ENCODE measurements at regions not wholly inside any gene's neighbourhood (a gene's known extent, or its start where the extent isn't known, plus 50 kb on each side); places are given as distances from the start of the nearest gene placed in this dataset.

DNA sequence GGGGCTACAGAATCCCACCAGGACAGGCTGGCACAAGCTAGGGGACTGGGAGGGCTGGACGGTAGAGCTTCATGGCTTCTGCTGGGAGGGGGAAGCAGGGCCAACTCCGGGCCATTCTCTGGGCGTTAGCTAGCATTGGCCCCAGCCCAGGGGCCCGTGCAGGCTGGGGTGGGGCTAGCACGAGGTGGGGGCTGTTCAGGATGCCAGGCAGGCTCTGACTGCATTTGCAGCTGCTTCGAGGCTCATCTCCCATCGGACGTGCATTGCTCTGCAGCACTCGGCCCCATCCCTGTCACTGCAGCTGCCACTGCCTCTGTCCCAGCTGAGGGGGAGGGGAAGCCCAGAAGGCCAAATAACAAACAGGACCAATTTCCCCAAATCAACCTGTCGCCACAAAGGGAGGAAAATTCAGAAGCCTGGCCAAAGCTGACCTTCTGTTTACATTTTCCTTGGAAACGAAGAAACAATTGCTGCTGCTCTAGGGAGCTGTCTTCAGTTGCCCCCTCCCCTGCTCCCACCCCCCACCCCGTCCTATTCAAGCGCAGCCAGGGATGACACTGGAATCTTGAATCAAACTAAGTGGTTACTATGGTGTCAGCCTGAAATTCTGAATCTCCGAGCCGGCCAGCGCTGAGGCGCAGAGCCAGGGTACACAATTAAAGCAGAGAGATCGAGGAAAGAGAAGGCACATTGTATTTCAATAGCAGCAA lies 138.8 kb upstream of the PRR20G start:
- no peak for TF ChIP-seq EZH2 (IDR thresholded peaks at IDR 0.05)
- no peak for TF ChIP-seq CEBPB (IDR thresholded peaks at IDR 0.05; ENCODE audit: low read depth)
- TF ChIP-seq, protein P1, sequence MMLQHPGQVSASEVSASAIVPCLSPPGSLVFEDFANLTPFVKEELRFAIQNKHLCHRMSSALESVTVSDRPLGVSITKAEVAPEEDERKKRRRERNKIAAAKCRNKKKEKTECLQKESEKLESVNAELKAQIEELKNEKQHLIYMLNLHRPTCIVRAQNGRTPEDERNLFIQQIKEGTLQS (IDR thresholded peaks at IDR 0.05) = no peak
- TF ChIP-seq, protein P2, sequence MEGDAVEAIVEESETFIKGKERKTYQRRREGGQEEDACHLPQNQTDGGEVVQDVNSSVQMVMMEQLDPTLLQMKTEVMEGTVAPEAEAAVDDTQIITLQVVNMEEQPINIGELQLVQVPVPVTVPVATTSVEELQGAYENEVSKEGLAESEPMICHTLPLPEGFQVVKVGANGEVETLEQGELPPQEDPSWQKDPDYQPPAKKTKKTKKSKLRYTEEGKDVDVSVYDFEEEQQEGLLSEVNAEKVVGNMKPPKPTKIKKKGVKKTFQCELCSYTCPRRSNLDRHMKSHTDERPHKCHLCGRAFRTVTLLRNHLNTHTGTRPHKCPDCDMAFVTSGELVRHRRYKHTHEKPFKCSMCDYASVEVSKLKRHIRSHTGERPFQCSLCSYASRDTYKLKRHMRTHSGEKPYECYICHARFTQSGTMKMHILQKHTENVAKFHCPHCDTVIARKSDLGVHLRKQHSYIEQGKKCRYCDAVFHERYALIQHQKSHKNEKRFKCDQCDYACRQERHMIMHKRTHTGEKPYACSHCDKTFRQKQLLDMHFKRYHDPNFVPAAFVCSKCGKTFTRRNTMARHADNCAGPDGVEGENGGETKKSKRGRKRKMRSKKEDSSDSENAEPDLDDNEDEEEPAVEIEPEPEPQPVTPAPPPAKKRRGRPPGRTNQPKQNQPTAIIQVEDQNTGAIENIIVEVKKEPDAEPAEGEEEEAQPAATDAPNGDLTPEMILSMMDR (IDR thresholded peaks at IDR 0.05 in 2 of 3, conservative IDR thresholded peaks at IDR 0.05 in 1 of 3; ENCODE audit: borderline replicate concordance in 1 of 3, insufficient read depth in 1 of 3, low read depth in 2 of 3, low read length in 2 of 3) = no peak
- no peak for TF ChIP-seq ZFX (IDR thresholded peaks at IDR 0.05)
- TF ChIP-seq POLR2A (IDR thresholded peaks at IDR 0.05; ENCODE audit: borderline replicate concordance, extremely low read depth, insufficient read depth, insufficient read length) = no peak
- TF ChIP-seq, protein P3, sequence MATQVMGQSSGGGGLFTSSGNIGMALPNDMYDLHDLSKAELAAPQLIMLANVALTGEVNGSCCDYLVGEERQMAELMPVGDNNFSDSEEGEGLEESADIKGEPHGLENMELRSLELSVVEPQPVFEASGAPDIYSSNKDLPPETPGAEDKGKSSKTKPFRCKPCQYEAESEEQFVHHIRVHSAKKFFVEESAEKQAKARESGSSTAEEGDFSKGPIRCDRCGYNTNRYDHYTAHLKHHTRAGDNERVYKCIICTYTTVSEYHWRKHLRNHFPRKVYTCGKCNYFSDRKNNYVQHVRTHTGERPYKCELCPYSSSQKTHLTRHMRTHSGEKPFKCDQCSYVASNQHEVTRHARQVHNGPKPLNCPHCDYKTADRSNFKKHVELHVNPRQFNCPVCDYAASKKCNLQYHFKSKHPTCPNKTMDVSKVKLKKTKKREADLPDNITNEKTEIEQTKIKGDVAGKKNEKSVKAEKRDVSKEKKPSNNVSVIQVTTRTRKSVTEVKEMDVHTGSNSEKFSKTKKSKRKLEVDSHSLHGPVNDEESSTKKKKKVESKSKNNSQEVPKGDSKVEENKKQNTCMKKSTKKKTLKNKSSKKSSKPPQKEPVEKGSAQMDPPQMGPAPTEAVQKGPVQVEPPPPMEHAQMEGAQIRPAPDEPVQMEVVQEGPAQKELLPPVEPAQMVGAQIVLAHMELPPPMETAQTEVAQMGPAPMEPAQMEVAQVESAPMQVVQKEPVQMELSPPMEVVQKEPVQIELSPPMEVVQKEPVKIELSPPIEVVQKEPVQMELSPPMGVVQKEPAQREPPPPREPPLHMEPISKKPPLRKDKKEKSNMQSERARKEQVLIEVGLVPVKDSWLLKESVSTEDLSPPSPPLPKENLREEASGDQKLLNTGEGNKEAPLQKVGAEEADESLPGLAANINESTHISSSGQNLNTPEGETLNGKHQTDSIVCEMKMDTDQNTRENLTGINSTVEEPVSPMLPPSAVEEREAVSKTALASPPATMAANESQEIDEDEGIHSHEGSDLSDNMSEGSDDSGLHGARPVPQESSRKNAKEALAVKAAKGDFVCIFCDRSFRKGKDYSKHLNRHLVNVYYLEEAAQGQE (IDR thresholded peaks at IDR 0.05; ENCODE audit: low read depth) = no peak
- TF ChIP-seq, protein P4, sequence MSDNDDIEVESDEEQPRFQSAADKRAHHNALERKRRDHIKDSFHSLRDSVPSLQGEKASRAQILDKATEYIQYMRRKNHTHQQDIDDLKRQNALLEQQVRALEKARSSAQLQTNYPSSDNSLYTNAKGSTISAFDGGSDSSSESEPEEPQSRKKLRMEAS (IDR thresholded peaks at IDR 0.05) = no peak
- no peak for TF ChIP-seq SIN3A (IDR thresholded peaks at IDR 0.05; ENCODE audit: low read depth)
- TF ChIP-seq SP1 (IDR thresholded peaks at IDR 0.05; ENCODE audit: low read depth) = no peak
- no peak for TF ChIP-seq ELF1 (IDR thresholded peaks at IDR 0.05; ENCODE audit: borderline replicate concordance, low read depth)
- no peak for TF ChIP-seq POLR2AphosphoS5 (IDR thresholded peaks at IDR 0.05; ENCODE audit: low read depth, low read length)

Data from HCT116 (cell line).